DND-41 (cell line): ENCODE measurements at regions not wholly inside any gene's neighbourhood (a gene's known extent, or its start where the extent isn't known, plus 50 kb on each side); places are given as distances from the start of the nearest gene placed in this dataset.

ENCODE experiments used
- EZH2 ChIP-seq: IDR thresholded peaks from 3 replicates; pipeline ENCODE4 v1.6.1; 2012; ENCODE audit warnings: borderline replicate concordance, low read depth, mild to moderate bottlenecking, moderate library complexity, low read length, inconsistent platforms; ENCODE audit not compliant: severe bottlenecking
- TF ChIP-seq, protein P1 (sequence below): IDR thresholded peaks from 2 replicates; pipeline ENCODE4 v1.5.1; 2012; ENCODE audit warnings: borderline replicate concordance, low read length, moderate library complexity, mild to moderate bottlenecking; ENCODE audit not compliant: poor library complexity, severe bottlenecking; ENCODE audit errors: extremely low read depth

DNA sequence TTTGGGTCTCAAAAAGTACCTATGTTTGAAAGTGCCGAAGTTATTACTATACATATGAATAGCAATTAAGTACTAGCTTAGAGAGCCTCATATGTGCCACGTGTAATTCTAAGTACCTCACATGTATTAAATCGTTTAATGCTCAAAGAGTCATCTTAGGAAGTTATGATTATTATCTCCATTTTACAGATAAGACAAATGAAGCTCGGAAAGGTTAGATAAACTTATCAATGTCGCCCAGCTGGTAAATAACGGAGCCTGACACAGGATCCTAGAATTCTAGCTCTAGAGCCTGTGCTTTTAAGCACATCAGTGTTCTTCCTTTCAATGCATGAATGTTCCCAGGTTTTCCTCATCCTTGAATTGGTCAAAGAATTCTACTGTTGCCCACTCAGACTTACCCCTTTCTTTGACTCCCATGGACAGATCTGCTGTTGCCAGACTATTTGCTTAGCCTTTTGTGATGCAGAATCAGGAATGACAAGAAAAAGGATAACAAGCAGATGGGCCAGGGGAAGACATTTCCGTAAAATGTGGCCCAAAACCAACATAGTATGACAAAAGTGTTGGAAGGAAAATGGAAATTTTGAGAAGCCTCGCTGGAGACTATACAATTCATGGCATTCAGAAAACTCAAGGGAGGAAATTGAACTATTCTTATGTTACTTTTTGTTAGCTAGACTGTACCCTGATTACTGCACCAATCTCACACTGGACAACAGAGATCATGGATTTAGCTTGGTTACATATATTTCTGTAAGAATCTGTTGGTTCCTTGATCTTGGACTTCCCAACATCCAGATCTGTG, 237.1 kb upstream of the CITED2 start:
- TF ChIP-seq, protein P1, sequence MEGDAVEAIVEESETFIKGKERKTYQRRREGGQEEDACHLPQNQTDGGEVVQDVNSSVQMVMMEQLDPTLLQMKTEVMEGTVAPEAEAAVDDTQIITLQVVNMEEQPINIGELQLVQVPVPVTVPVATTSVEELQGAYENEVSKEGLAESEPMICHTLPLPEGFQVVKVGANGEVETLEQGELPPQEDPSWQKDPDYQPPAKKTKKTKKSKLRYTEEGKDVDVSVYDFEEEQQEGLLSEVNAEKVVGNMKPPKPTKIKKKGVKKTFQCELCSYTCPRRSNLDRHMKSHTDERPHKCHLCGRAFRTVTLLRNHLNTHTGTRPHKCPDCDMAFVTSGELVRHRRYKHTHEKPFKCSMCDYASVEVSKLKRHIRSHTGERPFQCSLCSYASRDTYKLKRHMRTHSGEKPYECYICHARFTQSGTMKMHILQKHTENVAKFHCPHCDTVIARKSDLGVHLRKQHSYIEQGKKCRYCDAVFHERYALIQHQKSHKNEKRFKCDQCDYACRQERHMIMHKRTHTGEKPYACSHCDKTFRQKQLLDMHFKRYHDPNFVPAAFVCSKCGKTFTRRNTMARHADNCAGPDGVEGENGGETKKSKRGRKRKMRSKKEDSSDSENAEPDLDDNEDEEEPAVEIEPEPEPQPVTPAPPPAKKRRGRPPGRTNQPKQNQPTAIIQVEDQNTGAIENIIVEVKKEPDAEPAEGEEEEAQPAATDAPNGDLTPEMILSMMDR = no peak
- TF ChIP-seq EZH2 = no peak
